A549 (cell line): ENCODE measurements at regions not wholly inside any gene's neighbourhood (a gene's known extent, or its start where the extent isn't known, plus 50 kb on each side); places are given as distances from the start of the nearest gene placed in this dataset.
A peak's percentile ranks its signal among the peaks of the same experiment; 100 is the strongest.

Source experiments
- ATAC-seq, 2 experiments: fragments of 200-7000 bp in 1 of 2; fragments of >200 bp in 1 of 2; cut with Nextera tagmentation in 1 of 2; cut with Tn5 transposase in 1 of 2; 3 replicates each; pipeline versions ENCODE4 v1.8.0 to v1.9.1; 2018 to 2020; ENCODE audit warnings: mild to moderate bottlenecking in 1 of 2, moderate library complexity in 1 of 2
- CTCF ChIA-PET: fragments of 300-600 bp; sonication (Branson Sonifier 250); formaldehyde crosslinking; extraction: SDS; loops from one replicate; lab custom pipeline; 2021; ENCODE audit warnings: antibody characterized with exemption, inconsistent platforms; lab: Yijun Ruan, JAX
- POLR2A ChIA-PET: fragments of 350-600 bp; formaldehyde crosslinking; extraction: SDS; loops from one replicate; lab custom pipeline; 2021; ENCODE audit warnings: antibody characterized with exemption, inconsistent platforms; lab: Yijun Ruan, JAX
- DNase-seq, 2 experiments: peaks; one replicate each; pipeline versions ENCODE4 v3.0.0 to v3.0.0-alpha.2; 2011 to 2016; ENCODE audit warnings: low read depth in 1 of 2, low spot score in 1 of 2
- FAIRE-seq: peaks from 2 replicates; lab custom pipeline; 2011; peaks lifted over from hg19 to GRCh38; lab: Jason Lieb, UNC
- H3K27ac ChIP-seq, 2 experiments: fragments of >200 bp; sonication (Bioruptor Twin); formaldehyde crosslinking; 3 replicates each; pipeline ENCODE4 v1.5.1; 2016 to 2017
- H3K4me1 ChIP-seq: fragments of >200 bp; sonication (Bioruptor Twin); formaldehyde crosslinking; 3 replicates; pipeline ENCODE4 v1.6.1; 2016
- H3K4me2 ChIP-seq: fragments of >200 bp; sonication (Bioruptor Twin); formaldehyde crosslinking; 3 replicates; pipeline ENCODE4 v1.6.1; 2016
- H3K4me3 ChIP-seq: fragments of >200 bp; sonication (Bioruptor Twin); formaldehyde crosslinking; 3 replicates; pipeline ENCODE4 v1.5.1; 2016
- H3K9me3 ChIP-seq: fragments of >200 bp; sonication (Bioruptor Twin); formaldehyde crosslinking; 3 replicates; pipeline ENCODE4 v1.6.1; 2016
- CBX8 ChIP-seq: fragments of 200-600 bp; sonication (generic); IDR thresholded peaks from 2 replicates; pipeline ENCODE4 v1.6.1; 2016
- CHD2 ChIP-seq: fragments of 150-350 bp; IDR thresholded peaks from 2 replicates; pipeline ENCODE4 v1.6.1; 2014; ENCODE audit warnings: low read length; ENCODE audit not compliant: partially characterized antibody
- RNF2 ChIP-seq: fragments of 200-600 bp; sonication (generic); IDR thresholded peaks from 2 replicates; pipeline ENCODE4 v1.6.1; 2016; ENCODE audit warnings: low read depth, mild to moderate bottlenecking, antibody characterized with exemption, moderate library complexity, borderline replicate concordance
- TFCP2L1 ChIP-seq: fragments of 250-450 bp; sonication (Bioruptor Pico); IDR thresholded peaks from 2 replicates; pipeline ENCODE4 v1.5.0; 2021; ENCODE audit warnings: mild to moderate bottlenecking
- WGBS: methylation state at CpG from one replicate; pipeline ENCODE4 v1.1.6; 2017; ENCODE audit errors: missing lambda C conversion rate; 5-methylcytosine and 5-hydroxymethylcytosine counted together
- small RNA-seq, 6 experiments: library from RNA; depleted of rRNA; stranded (forward); fragments of <200 nt; gene quantifications; one replicate each; pipeline ENCODE3, GENCODE V24; 2012
- TF ChIP-seq, protein P1 (sequence below): fragments of 450-650 bp; IDR thresholded peaks from 2 replicates; pipeline ENCODE4 v1.6.1; 2014; ENCODE audit warnings: antibody characterized with exemption

DNA sequence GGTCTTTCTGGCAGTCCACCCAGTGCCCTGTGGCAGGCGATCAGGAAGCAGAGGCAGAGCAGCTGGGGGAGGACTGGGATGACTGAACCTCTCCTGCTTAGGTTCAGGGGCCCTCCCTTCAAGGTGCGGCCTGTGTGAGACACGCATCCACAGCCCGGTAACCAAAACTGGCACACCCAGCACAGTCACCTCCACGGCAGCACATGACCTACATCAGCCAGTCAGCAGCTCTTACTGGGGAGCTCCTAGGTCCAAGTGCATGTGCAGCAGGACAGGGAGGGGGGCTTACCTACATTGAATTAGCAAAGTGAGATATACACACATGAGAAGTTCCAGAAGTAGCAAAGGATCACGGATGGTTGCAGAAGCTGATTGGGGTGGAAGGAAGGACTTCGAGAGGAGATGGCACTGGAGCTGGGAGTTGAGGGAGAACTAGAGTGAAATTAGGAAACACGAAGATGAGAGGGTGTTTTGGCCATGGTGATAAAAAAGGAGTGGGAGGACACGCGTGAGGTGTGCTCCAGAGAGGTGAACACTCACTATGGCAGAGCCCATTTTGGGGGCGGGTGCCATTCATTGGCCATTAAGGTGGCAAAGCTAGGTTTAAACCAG is 51.4 kb upstream of the IRF2BP2 start:
- Histone ChIP-seq H3K4me3 (no peak overlapping the region), H3K4me1 (peaks cover 47% of the 10 kb centered on the region), H3K27ac (peak overlapping the region; percentile 30 to 88; a peak in 5 of 6 replicates), H3K9me3 (no peaks in the 10 kb centered on the region), H3K4me2 (no peak overlapping the region)
- CTCF ChIA-PET, result interaction anchor here (0.9 to 1.2 kb wide), 3 partner anchors 10 to 52 kb away, joined by 3 to 4 read pairs (median 4); no protein-coding TSS in a partner anchor
- no peak for TF ChIP-seq RNF2
- TF ChIP-seq, protein P1, sequence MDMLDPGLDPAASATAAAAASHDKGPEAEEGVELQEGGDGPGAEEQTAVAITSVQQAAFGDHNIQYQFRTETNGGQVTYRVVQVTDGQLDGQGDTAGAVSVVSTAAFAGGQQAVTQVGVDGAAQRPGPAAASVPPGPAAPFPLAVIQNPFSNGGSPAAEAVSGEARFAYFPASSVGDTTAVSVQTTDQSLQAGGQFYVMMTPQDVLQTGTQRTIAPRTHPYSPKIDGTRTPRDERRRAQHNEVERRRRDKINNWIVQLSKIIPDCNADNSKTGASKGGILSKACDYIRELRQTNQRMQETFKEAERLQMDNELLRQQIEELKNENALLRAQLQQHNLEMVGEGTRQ, result peak; percentile 3; the same call in 1 of the 2 replicates
- POLR2A ChIA-PET, result interaction anchor here (1.0 to 1.4 kb wide), 2 partner anchors 49 to 51 kb away, joined by 3 read pairs; partner anchors contain the start of gene IRF2BP2
- DNase-seq, result no peak
- WGBS, result 93% methylated on average over 10 of the region's 11 CpGs
- ATAC-seq, result no peak
- FAIRE-seq, result no peak

DNA sequence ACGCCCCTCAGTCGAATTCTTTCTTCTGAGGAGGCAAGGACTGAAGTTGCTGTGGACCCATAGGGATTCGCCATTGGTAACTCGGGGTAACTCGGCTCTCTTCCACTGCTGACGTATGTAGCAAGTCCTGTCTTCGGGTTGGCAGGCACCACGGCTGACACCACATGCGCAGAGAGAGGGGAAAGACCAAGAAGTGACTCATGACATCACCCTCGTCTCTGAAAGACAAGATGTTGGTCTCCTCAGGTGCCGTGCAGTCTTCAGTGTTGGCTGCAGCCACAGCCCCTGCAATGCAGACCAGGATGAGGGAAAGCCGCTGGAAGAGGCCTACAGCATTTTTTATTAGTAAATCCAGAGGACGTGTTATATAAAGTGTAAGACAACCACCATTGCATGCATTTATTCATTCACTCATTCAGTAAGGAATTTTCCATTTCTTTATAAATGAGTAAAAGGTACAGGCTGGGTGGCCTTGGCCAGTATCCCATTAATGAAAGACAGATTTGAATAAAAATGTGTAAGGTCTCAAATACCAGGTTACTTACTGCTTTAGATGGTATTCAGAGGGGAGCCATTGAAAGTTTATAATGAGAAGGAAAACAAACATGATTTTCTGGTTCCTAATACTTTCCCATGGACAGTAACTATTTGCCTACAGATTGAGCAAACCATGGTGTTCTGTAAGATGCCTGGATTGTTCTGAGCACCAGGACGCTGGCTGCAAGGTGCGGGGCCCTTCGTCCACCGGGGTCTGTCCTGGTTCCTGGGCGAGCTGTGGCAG is 50.7 kb upstream of the IRF2BP2 start:
- Histone ChIP-seq H3K27ac (peak overlapping the region; percentile 81 to 88), H3K4me2 (no peak overlapping the region), H3K4me1 (peaks cover 50% of the 10 kb centered on the region), H3K9me3 (no peaks in the 10 kb centered on the region), H3K4me3 (no peak overlapping the region)
- TF ChIP-seq CHD2 (no peak), CBX8 (no peak), TFCP2L1 (no peak)
- no peak for DNase-seq
- no peak for ATAC-seq
- POLR2A ChIA-PET, result interaction anchor here (1.0 to 1.4 kb wide), 2 partner anchors 48 to 50 kb away, joined by 3 read pairs; partner anchors contain the start of gene IRF2BP2
- FAIRE-seq, result no peak
- CTCF ChIA-PET, result interaction anchor here (1.0 to 1.2 kb wide), 2 partner anchors 10 to 11 kb away, joined by 3 to 4 read pairs; no protein-coding TSS in a partner anchor
- WGBS, result 88% methylated on average over 18 of the region's 18 CpGs

Small RNAs in the stretch of these regions (small RNA-seq; reads per million reads assigned to genes)
- 0 to 8.1 (median 0) reads per million in 6 experiments for gene RNY4P16
